Lung (tissue), 11 donors: ENCODE measurements at regions not wholly inside any gene's neighbourhood (a gene's known extent, or its start where the extent isn't known, plus 50 kb on each side); places are given as distances from the start of the nearest gene placed in this dataset.

ENCODE experiments used
- ATAC-seq: fragments of 200-7000 bp; cut with Tn5 transposase; one replicate; pipeline ENCODE4 v1.9.1; 2020; ENCODE audit warnings: moderate number of reproducible peaks; ENCODE audit not compliant: insufficient read depth, low FRiP score
- DNase-seq, 3 donors: peaks; one replicate each; pipeline ENCODE4 v3.0.0-alpha.2; 2013 to 2017
- H3K27ac ChIP-seq, 2 donors: one replicate each; pipeline ENCODE4 v1.5.1; 2013; ENCODE audit warnings: mild to moderate bottlenecking in 2 of 2, moderate library complexity in 2 of 2, control low read depth in 1 of 2, inconsistent platforms in 1 of 2, low read depth in 1 of 2, low read length in 1 of 2
- H3K27me3 ChIP-seq, 3 donors: one replicate each; pipeline ENCODE4 v1.5.1; 2013; ENCODE audit warnings: low read length in 2 of 3; ENCODE audit not compliant: control insufficient read depth in 3 of 3, insufficient read depth in 3 of 3
- H3K36me3 ChIP-seq, 4 donors: one replicate each; pipeline ENCODE4 v1.5.1; 2013; ENCODE audit warnings: low read length in 4 of 4, mild to moderate bottlenecking in 1 of 4, moderate library complexity in 1 of 4; ENCODE audit not compliant: control insufficient read depth in 4 of 4, insufficient read depth in 4 of 4
- H3K4me1 ChIP-seq, 5 donors: one replicate each; pipeline ENCODE4 v1.5.1; 2013; ENCODE audit warnings: low read length in 5 of 5, mild to moderate bottlenecking in 2 of 5, moderate library complexity in 1 of 5; ENCODE audit not compliant: control insufficient read depth in 5 of 5, insufficient read depth in 5 of 5
- H3K4me3 ChIP-seq: one replicate; pipeline ENCODE4 v1.5.1; 2013; ENCODE audit warnings: mild to moderate bottlenecking, control low read depth, moderate library complexity
- H3K9ac ChIP-seq, 2 donors: one replicate each; pipeline ENCODE4 v1.5.1; 2013; ENCODE audit warnings: low read length in 2 of 2, control low read depth in 1 of 2; ENCODE audit not compliant: insufficient read depth in 1 of 2
- H3K9me3 ChIP-seq, 4 donors: one replicate each; pipeline ENCODE4 v1.5.1; 2013; ENCODE audit warnings: low read length in 3 of 4, mild to moderate bottlenecking in 1 of 4, moderate library complexity in 1 of 4; ENCODE audit not compliant: control insufficient read depth in 4 of 4, insufficient read depth in 3 of 4
- WGBS, 2 donors: extraction: QIAGEN DNeasy Blood & Tissue Kit; methylation state at CpG; one replicate each; pipeline ENCODE4 v1.1.7; 2013; 5-methylcytosine and 5-hydroxymethylcytosine counted together
- TF ChIP-seq, protein P1 (sequence below): IDR thresholded peaks from 2 replicates; pipeline ENCODE4 v1.5.1; 2012; ENCODE audit warnings: mild to moderate bottlenecking; ENCODE audit errors: control extremely low read depth, extremely low read depth
- donor health status: control.
- donor health status: control.
- donor health status: Bipolar disorder and iron deficiency.
- donor health status: healthy.
- donor health status: DM: yes; HTN: yes; CAD: no.

DNA sequence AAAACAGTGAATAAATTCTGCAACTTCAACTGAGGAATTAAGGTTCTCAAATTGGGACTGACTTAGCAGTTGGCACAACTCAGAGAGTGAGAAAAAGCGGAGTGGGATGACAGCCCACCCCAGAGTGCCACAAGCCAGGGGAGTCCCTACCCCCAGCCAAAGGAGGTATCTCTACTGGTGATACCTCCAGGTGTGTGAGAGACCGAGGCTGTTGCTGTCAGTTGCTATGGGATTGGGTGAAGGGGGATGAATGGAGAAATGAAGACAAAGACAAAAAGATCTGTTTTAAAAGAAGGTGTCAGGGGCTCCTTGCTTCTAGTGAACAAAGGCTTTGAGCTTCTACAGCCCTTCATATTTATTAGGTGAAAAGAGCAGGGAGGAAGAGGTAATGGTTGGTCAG, 71.4 kb upstream of the UGT2B10 start:
- no peak for ATAC-seq
- no peak overlapping the region for H3K27ac ChIP-seq
- 64 to 77% methylated on average over 2 of the region's 2 CpGs for WGBS, 2 donors

DNA sequence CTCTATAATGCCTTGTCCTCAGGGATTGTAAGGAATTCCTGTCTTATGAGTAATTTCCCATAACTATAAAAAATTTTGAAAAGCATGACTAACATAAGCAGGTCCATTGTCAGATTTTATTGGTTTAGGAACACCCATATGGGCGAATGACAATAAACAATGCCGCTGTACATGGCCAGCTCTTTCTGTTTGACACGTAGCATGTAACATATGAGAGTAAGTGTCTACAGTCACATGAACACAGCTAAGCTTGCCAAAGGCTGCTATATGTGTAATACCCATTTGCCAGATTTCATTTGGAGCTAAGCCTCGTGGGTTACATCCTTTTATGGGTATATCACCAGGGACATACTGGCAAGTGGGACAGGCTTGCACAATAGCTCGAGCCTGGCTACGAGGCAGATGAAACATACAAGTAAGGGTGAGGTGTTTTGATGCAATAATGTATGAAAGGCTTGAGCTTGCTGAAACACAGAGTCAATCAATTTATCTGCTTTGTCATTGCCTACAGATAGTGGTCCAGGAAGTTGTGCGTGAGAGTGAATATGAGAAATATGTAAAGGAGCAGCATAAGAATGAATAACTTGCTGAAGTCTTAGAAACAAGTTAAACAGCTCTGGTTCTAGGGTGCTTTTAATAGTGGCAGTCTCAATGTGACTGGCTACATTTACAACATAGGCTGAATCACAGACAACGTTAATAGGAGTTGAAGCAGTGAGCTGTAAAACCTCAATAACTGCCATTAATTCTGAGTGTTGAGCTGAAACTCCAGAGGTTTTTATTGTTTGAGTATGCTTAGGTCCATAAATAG, 67.4 kb upstream of the UGT2B10 start:
- 62 to 76% methylated on average over 8 of the region's 8 CpGs for WGBS, 2 donors
- ATAC-seq (no peak), DNase-seq (no peak)
- Histone ChIP-seq H3K9ac (no peak overlapping the region), H3K4me1 (peaks cover 0 to 3% (median 0%) of the 10 kb centered on the region in 5 donors), H3K36me3 (no peaks in the 10 kb centered on the region), H3K9me3 (peaks cover 0 to 2% (median 0%) of the 10 kb centered on the region in 4 donors), H3K27me3 (no peaks in the 10 kb centered on the region), H3K4me3 (no peak overlapping the region), H3K27ac (no peak overlapping the region)
- TF ChIP-seq, protein P1, sequence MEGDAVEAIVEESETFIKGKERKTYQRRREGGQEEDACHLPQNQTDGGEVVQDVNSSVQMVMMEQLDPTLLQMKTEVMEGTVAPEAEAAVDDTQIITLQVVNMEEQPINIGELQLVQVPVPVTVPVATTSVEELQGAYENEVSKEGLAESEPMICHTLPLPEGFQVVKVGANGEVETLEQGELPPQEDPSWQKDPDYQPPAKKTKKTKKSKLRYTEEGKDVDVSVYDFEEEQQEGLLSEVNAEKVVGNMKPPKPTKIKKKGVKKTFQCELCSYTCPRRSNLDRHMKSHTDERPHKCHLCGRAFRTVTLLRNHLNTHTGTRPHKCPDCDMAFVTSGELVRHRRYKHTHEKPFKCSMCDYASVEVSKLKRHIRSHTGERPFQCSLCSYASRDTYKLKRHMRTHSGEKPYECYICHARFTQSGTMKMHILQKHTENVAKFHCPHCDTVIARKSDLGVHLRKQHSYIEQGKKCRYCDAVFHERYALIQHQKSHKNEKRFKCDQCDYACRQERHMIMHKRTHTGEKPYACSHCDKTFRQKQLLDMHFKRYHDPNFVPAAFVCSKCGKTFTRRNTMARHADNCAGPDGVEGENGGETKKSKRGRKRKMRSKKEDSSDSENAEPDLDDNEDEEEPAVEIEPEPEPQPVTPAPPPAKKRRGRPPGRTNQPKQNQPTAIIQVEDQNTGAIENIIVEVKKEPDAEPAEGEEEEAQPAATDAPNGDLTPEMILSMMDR, result no peak

More for the DNA sequence above, 71.4 kb upstream of the UGT2B10 start:
- Histone ChIP-seq H3K36me3 (no peaks in the 10 kb centered on the region), H3K9ac (no peak overlapping the region), H3K4me1 (peaks cover 0 to 3% (median 0%) of the 10 kb centered on the region in 5 donors), H3K27me3 (no peaks in the 10 kb centered on the region), H3K9me3 (peaks cover 0 to 2% (median 0%) of the 10 kb centered on the region in 4 donors), H3K4me3 (no peak overlapping the region)
- no peak for DNase-seq
- TF ChIP-seq, protein P1, result no peak

GRCh38 chr4:68750555-68750954, 65.2 kb upstream of the UGT2B10 start:
- H3K4me3 ChIP-seq, result no peak overlapping the region
- peaks cover 0 to 3% (median 0%) of the 10 kb centered on the region in 5 donors for H3K4me1 ChIP-seq
- no peak overlapping the region for H3K27ac ChIP-seq
- peaks cover 0 to 2% (median 0%) of the 10 kb centered on the region in 4 donors for H3K9me3 ChIP-seq
- TF ChIP-seq, protein P1, result no peak
- H3K36me3 ChIP-seq, result no peaks in the 10 kb centered on the region
- H3K27me3 ChIP-seq, result no peaks in the 10 kb centered on the region
- ATAC-seq, result no peak
- H3K9ac ChIP-seq, result no peak overlapping the region
- no peak for DNase-seq
